Astrocyte of the spinal cord (primary cell): ENCODE measurements at regions not wholly inside any gene's neighbourhood (a gene's known extent, or its start where the extent isn't known, plus 50 kb on each side); places are given as distances from the start of the nearest gene placed in this dataset.

ENCODE experiments used
- DNase-seq: peaks from one replicate; pipeline ENCODE4 v3.0.0; 2011; ENCODE audit warnings: low read depth, low spot score
- H3K4me3 ChIP-seq: 2 replicates; pipeline ENCODE4 v1.5.1; 2011; ENCODE audit warnings: low read depth, mild to moderate bottlenecking, low read length, moderate library complexity
- in situ Hi-C: cut with HindIII; loops from 2 replicates; pipeline ENCODE4 v1.10.0; 2017; ENCODE audit warnings: low sequenced_read_pairs
- TF ChIP-seq, protein P1 (sequence below): IDR thresholded peaks from 2 replicates; pipeline ENCODE4 v1.5.1; 2012; ENCODE audit warnings: low read depth, mild to moderate bottlenecking, low read length, inconsistent platforms

DNA sequence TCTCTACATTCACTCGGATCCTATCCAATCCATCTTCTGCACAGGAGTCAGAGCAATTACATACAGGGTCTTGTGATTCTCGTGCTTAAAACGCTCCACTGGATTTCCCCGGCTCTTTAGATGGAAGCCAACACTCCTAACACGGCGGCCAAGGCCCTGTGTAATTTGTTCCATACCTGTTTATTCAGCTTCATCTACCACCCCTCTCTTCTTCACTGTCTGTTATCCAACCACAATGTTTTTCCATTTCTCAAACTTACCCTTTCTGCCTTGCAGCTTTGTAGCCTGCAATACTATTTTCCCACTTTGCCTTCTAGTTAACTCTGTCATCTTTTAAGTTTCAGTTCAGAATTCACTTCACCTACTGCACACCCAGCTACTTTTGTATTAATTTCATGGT, 249.6 kb upstream of the USP25 start:
- no peak overlapping the region for H3K4me3 ChIP-seq
- in situ Hi-C loops: no loop called here
- DNase-seq: no peak
- TF ChIP-seq, protein P1, sequence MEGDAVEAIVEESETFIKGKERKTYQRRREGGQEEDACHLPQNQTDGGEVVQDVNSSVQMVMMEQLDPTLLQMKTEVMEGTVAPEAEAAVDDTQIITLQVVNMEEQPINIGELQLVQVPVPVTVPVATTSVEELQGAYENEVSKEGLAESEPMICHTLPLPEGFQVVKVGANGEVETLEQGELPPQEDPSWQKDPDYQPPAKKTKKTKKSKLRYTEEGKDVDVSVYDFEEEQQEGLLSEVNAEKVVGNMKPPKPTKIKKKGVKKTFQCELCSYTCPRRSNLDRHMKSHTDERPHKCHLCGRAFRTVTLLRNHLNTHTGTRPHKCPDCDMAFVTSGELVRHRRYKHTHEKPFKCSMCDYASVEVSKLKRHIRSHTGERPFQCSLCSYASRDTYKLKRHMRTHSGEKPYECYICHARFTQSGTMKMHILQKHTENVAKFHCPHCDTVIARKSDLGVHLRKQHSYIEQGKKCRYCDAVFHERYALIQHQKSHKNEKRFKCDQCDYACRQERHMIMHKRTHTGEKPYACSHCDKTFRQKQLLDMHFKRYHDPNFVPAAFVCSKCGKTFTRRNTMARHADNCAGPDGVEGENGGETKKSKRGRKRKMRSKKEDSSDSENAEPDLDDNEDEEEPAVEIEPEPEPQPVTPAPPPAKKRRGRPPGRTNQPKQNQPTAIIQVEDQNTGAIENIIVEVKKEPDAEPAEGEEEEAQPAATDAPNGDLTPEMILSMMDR: no peak

DNA sequence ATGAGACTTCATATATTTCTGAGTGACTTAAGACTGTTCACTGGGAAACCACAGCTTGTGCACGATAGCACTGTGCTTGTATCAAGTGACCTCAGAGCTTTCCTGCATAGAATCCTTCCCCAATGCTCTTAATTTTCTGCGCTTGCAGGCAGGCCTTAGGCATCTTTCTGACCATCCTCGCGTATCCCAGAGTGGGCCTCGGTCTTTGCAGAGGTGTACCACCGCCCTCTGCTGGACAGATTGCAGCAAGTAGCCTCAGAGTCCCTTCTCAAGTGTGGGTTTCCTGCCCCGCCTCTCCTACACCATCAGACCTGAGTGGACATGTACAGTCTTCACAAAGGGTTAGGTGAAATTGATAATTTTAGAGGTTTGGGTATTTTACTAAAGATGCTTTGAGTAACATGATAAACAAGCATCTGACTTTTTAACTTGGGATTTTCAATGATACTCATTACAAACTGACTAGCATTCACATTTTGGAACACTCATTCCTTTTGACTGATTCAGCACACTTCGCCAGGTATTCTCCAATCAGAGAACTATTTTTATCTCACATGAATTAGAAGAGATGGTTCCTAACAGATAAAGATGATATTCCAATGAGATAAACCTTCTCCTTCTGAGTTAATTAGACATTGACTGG, 246.5 kb upstream of the USP25 start:
- DNase-seq: peak; percentile 89
- no peak overlapping the region for H3K4me3 ChIP-seq
- in situ Hi-C loops: no loop called here
- TF ChIP-seq, protein P1: peak; percentile 92

DNA sequence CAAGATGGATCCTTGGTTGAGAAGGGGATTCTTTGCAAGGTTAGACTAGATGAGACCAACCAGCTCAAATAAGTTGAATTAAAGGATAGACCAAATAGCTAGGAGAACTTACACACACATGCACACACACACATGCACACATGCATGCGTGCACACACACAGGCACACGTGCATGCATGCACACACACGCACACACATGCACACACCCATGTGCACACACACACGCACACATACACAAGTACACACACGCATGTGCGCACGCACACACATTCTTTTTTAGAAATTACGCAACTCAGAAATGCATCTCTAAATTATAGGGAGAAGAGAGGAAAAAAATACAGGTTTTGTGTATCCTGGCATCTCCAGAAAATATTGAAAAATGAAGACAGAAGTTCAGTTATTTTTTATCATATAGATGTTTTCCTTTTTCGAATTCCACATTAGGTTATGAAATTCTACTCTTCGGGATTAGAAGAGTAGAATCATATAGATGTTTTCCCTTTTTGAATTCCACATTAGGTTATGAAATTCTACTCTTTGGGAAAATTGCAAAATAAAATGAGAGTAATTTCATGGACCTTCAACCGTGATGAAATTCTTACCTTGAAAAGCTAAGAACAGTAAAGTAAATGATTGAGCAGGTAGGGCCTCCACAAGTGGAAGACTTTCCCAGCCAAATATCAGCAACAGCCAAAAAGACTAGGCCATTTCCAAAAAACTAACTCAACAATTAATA, 243.2 kb upstream of the USP25 start:
- TF ChIP-seq, protein P1: no peak
- in situ Hi-C loops: no loop called here
- H3K4me3 ChIP-seq: no peak overlapping the region
- DNase-seq: no peak

DNA sequence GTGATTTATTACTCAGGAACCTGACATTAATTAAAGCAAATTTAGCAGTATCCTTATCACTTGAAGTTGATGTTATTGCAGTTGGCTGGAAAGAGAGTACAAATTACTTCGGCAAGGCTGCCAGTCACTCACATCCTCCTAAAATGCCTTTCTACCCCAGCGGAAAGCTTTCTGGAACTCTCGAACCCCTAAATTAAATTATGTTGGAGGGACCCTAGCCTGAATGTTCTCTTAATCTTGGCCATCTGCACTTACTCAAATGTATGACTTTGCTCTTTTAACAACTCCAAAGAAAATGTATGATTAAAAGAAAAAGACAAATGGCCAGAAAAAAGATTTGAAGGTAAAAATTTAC, 242.6 kb upstream of the USP25 start:
- in situ Hi-C loops: no loop called here
- TF ChIP-seq, protein P1: no peak
- no peak for DNase-seq
- H3K4me3 ChIP-seq: no peak overlapping the region

DNA sequence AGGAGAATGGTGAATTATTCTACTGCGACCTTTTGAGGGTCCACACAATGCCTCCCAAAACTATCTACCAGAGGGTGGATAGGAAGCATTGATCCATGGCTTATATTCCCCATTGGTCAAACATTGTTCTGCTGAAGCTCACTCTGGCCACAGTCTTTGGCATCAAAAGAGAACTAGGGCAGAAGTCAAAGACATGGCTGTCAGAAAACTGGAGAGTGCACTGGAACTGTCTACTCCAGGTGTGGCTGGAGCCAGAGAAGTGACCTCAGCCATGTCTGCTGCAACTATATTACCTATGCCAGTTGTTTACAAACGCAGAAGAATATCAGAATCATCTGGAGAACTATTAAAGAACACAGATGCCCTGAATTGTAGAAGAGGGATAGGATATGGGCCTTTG, 238.7 kb upstream of the USP25 start:
- in situ Hi-C loops: no loop called here
- TF ChIP-seq, protein P1: no peak
- DNase-seq: no peak
- no peak overlapping the region for H3K4me3 ChIP-seq

DNA sequence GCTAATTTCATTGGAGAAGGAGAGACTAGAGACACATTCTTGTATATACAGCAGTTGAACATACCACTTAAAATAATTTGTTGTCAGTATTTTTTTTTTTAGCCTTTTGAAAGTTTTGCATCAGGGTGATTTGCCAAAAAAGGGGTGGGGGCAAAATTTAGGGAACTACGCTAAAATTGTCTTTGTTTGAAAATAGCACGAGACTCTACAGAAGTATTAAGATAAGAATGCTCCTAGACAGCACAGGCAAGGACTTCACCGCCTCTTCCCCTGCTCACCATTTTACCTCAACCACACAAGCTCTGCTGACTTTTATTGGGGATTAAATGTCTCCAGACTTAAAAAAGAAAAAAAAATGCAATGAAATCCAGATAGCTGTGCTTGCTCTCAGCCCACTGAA, 236.1 kb upstream of the USP25 start:
- no peak for DNase-seq
- H3K4me3 ChIP-seq: no peak overlapping the region
- in situ Hi-C loops: no loop called here
- TF ChIP-seq, protein P1: no peak
